ENCODE measurements at regions not wholly inside any gene's neighbourhood (a gene's known extent, or its start where the extent isn't known, plus 50 kb on each side); places are given as distances from the start of the nearest gene placed in this dataset.

DNA sequence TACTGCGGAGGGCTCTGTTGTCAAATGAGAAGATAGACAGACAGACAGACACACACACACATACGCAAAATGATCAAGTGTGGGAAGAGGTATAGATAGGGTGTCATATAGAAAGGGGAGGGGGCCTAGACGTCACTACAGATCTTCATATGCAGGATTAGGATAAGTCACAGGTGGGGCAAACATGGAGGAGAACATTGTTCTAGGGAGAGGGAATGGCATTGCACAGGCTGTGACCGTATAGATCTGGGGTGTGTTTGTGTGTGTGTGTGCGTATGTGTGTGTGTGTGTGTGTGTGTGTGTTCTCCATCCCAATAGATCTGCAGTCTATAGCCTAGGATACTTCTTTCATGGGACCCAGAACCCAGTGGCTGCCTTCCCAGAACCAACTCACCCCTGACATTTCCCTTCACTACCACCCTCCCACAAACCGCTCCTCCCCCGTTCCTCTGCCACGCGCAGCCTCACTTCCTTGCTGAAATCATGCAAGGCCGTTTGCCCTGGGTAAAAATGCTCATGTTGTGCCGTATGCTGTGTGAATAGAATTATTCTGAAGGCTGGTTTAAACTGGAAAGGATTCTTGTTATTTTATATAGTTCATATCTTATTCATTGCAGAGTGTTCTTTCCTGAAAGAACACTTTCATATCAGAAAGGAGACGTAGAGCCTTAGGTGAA lies 50.5 kb upstream of the CCL1 start:
- DNase-seq, result no peak

DNA sequence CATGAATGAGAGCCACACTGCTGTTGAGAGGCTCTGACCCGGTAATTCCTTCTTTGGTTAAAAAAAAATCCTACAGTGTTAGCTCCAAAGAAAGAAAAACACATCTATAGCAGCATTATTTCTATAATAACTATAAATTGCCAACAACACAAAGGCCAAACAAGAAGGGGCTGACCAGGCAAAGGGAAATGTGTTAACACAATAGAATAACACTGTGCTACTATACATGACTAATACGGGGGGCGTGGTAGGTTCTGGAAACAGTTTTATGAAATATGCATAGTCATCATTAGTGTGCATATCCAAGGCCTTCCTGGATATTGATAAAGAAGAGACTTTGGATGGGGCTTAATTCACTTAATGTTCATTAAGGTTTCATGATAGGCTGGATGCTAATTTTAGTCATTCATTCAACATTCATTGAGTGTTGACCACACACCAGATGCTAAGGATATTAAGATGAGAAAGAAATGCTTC lies 50.0 kb upstream of the CCL1 start:
- no peak for DNase-seq
